ENCODE measurements at regions not wholly inside any gene's neighbourhood (a gene's known extent, or its start where the extent isn't known, plus 50 kb on each side); places are given as distances from the start of the nearest gene placed in this dataset.

- TF ChIP-seq GATA2 (IDR thresholded peaks at IDR 0.05; ENCODE audit: insufficient read depth, insufficient read length, low read depth, low read length), result no peak
- TF ChIP-seq CTCF (IDR thresholded peaks at IDR 0.05; ENCODE audit: extremely low read depth in 1 of 2, insufficient read depth in 1 of 2, low read depth in 1 of 2, low read length in 2 of 2), result no peak
- no peak for TF ChIP-seq POLR2AphosphoS5 (IDR thresholded peaks at IDR 0.05; ENCODE audit: insufficient read depth, low read depth, low read length)
These were observed 58.7 kb upstream of the MYL10 start for GRCh38 chr7:101687791-101688182.
